ENCODE measurements at regions not wholly inside any gene's neighbourhood (a gene's known extent, or its start where the extent isn't known, plus 50 kb on each side); places are given as distances from the start of the nearest gene placed in this dataset.

GRCh38 chr7:36092221-36092771 lies 60.8 kb upstream of the EEPD1 start:
- in situ Hi-C loops (cut with HindIII; ENCODE audit: low sequenced_read_pairs), result no loop called here
- no peak for TF ChIP-seq CTCF (IDR thresholded peaks at IDR 0.05; ENCODE audit: low read depth, low read length, missing control alignments)
- H3K4me3 ChIP-seq (ENCODE audit: low read depth, low read length), result no peak overlapping the region
- DNase-seq (ENCODE audit: low read depth), result no peak

GRCh38 chr7:36096460-36097095 lies 56.5 kb upstream of the EEPD1 start:
- no peak for DNase-seq (ENCODE audit: low read depth)
- H3K4me3 ChIP-seq (ENCODE audit: low read depth, low read length), result no peak overlapping the region
- no peak for TF ChIP-seq CTCF (IDR thresholded peaks at IDR 0.05; ENCODE audit: low read depth, low read length, missing control alignments)
- in situ Hi-C loops (cut with HindIII; ENCODE audit: low sequenced_read_pairs), result no loop called here

GRCh38 chr7:36098096-36098495 lies 55.0 kb upstream of the EEPD1 start:
- in situ Hi-C loops (cut with HindIII; ENCODE audit: low sequenced_read_pairs), result no loop called here
- TF ChIP-seq CTCF (IDR thresholded peaks at IDR 0.05; ENCODE audit: low read depth, low read length, missing control alignments), result no peak

GRCh38 chr7:36100226-36100625 lies 52.8 kb upstream of the EEPD1 start:
- in situ Hi-C loops (cut with HindIII; ENCODE audit: low sequenced_read_pairs), result no loop called here
- no peak overlapping the region for H3K4me3 ChIP-seq (ENCODE audit: low read depth, low read length)
- no peak for TF ChIP-seq CTCF (IDR thresholded peaks at IDR 0.05; ENCODE audit: low read depth, low read length, missing control alignments)
- peak; percentile 23 for DNase-seq (ENCODE audit: low read depth)

More at GRCh38 chr7:36098096-36098495, 55.0 kb upstream of the EEPD1 start:
- no peak overlapping the region for H3K4me3 ChIP-seq (ENCODE audit: low read depth, low read length)
- no peak for DNase-seq (ENCODE audit: low read depth)

GRCh38 chr7:36100634-36101033 lies 52.4 kb upstream of the EEPD1 start:
- no peak overlapping the region for H3K4me3 ChIP-seq (ENCODE audit: low read depth, low read length)
- no peak for DNase-seq (ENCODE audit: low read depth)
- in situ Hi-C loops (cut with HindIII; ENCODE audit: low sequenced_read_pairs), result no loop called here
- no peak for TF ChIP-seq CTCF (IDR thresholded peaks at IDR 0.05; ENCODE audit: low read depth, low read length, missing control alignments)
